K562 (cell line): ENCODE measurements at regions not wholly inside any gene's neighbourhood (a gene's known extent, or its start where the extent isn't known, plus 50 kb on each side); places are given as distances from the start of the nearest gene placed in this dataset.

Source experiments
- ATAC-seq: fragments of 200-7000 bp; cut with Tn5 transposase; 3 replicates; pipeline ENCODE4 v1.9.1; 2020; ENCODE audit warnings: moderate library complexity
- BruUV-seq: library from RNA; stranded (reverse); fragments of 400-500 nt; replicated peaks from 2 replicates; lab custom pipeline; 2021; lab: Mats Ljungman, UMichigan
- CTCF ChIA-PET: fragments of 300-600 bp; formaldehyde crosslinking; extraction: SDS; loops from one replicate; lab custom pipeline; 2021; ENCODE audit warnings: low intra/inter-chr PET ratio; lab: Yijun Ruan, JAX
- POLR2A ChIA-PET: fragments of 300-600, 350-650 bp; sonication (Branson Sonifier 250); formaldehyde crosslinking; extraction: SDS; loops from one replicate; lab custom pipeline; 2021; ENCODE audit warnings: antibody characterized with exemption, inconsistent platforms; lab: Yijun Ruan, JAX
- DNase-seq, 4 experiments: peaks; one replicate each; pipeline versions ENCODE4 v3.0.0 to v3.0.0-alpha.2; 2011 to 2018; ENCODE audit warnings: low spot score in 3 of 4, mixed read lengths in 3 of 4; ENCODE audit errors: extremely low read depth in 1 of 4
- FAIRE-seq: peaks from 2 replicates; lab custom pipeline; 2011; peaks lifted over from hg19 to GRCh38; lab: Jason Lieb, UNC
- H2AFZ ChIP-seq: 2 replicates; pipeline ENCODE4 v1.6.0; 2011; ENCODE audit warnings: low read depth, low read length, control low read depth, inconsistent platforms
- H3K27ac ChIP-seq: fragments of 200-600 bp; 3 replicates; pipeline ENCODE4 v1.8.0; 2011; ENCODE audit warnings: low read depth, mild to moderate bottlenecking, control low read depth, inconsistent platforms, low read length, moderate library complexity, mixed read lengths; ENCODE audit errors: extremely low read depth
- H3K27me3 ChIP-seq, 2 experiments: fragments of 300-600 bp in 1 of 2; 2 replicates in 1 of 2; 3 replicates in 1 of 2; pipeline versions ENCODE4 v1.6.0 to v1.8.0; 2011; ENCODE audit warnings: inconsistent platforms in 2 of 2, low read length in 2 of 2, mild to moderate bottlenecking in 1 of 2, mixed read lengths in 1 of 2, moderate library complexity in 1 of 2; ENCODE audit not compliant: control insufficient read depth in 2 of 2, insufficient read depth in 2 of 2
- H3K36me3 ChIP-seq: fragments of 300-600 bp; 3 replicates; pipeline ENCODE4 v1.8.0; 2011; ENCODE audit warnings: mild to moderate bottlenecking, low read length, inconsistent platforms; ENCODE audit not compliant: control insufficient read depth, insufficient read depth
- H3K4me1 ChIP-seq, 2 experiments: fragments of 200-600 bp in 1 of 2; replicated peaks in 1 of 2; 2 replicates in 1 of 2; 3 replicates in 1 of 2; pipeline versions ENCODE4 v1.5.1 to v1.8.0; 2011; ENCODE audit warnings: inconsistent platforms in 2 of 2, low read length in 2 of 2, mild to moderate bottlenecking in 1 of 2, mixed read lengths in 1 of 2, moderate library complexity in 1 of 2; ENCODE audit not compliant: control insufficient read depth in 2 of 2, insufficient read depth in 2 of 2
- H3K4me2 ChIP-seq: 2 replicates; pipeline ENCODE4 v1.6.1; 2011; ENCODE audit warnings: low read length, control low read depth, inconsistent platforms, mixed read lengths; ENCODE audit not compliant: insufficient read depth
- H3K4me3 ChIP-seq: fragments of 200-600 bp; sonication (generic), shearing (Covaris generic); 2 replicates; pipeline ENCODE4 v1.5.1; 2016; ENCODE audit warnings: control low read depth, inconsistent platforms
- H3K79me2 ChIP-seq: fragments of 200-600 bp; 3 replicates; pipeline ENCODE4 v1.8.0; 2011; ENCODE audit warnings: low read length, inconsistent platforms; ENCODE audit not compliant: control insufficient read depth, insufficient read depth
- H3K9ac ChIP-seq, 2 experiments: 2 replicates each; pipeline versions ENCODE4 v1.6.0 to v1.6.1; 2011; ENCODE audit warnings: low read depth in 2 of 2, low read length in 2 of 2, control low read depth in 1 of 2, inconsistent platforms in 1 of 2, mild to moderate bottlenecking in 1 of 2, mixed read lengths in 1 of 2; ENCODE audit not compliant: insufficient read depth in 1 of 2
- H3K9me1 ChIP-seq: one replicate; pipeline ENCODE4 v1.6.0; 2011; ENCODE audit warnings: inconsistent platforms, mild to moderate bottlenecking, low read length, moderate library complexity; ENCODE audit not compliant: control insufficient read depth, insufficient read depth
- H3K9me3 ChIP-seq: replicated peaks from 2 replicates; pipeline ENCODE4 v1.5.1; 2011; ENCODE audit warnings: low read depth, low read length, inconsistent platforms; ENCODE audit not compliant: control insufficient read depth, insufficient read depth
- H4K20me1 ChIP-seq: replicated peaks from 2 replicates; pipeline ENCODE4 v1.6.1; 2011; ENCODE audit warnings: low read length, inconsistent platforms, mixed read lengths; ENCODE audit not compliant: control insufficient read depth, insufficient read depth
- CBFA2T3 ChIP-seq: fragments of 450-650 bp; IDR thresholded peaks from 2 replicates; pipeline ENCODE4 v1.6.1; 2017
- FOSL1 ChIP-seq: fragments of 200-800 bp; sonication (Bioruptor generic); conservative IDR thresholded peaks from 2 replicates; pipeline ENCODE4 v1.6.1; 2016; ENCODE audit warnings: missing genetic modification characterization, missing compliant biosample characterization
- HDAC6 ChIP-seq: IDR thresholded peaks from 2 replicates; pipeline ENCODE4 v1.6.1; 2012; ENCODE audit warnings: low read depth, mild to moderate bottlenecking, control low read depth, inconsistent platforms, low read length, moderate library complexity
- POLR2H ChIP-seq: IDR thresholded peaks from 2 replicates; pipeline ENCODE4 v1.6.1; 2016; ENCODE audit warnings: missing genetic modification characterization, low read depth, mild to moderate bottlenecking, control low read depth, missing compliant biosample characterization, moderate library complexity
- SPI1 ChIP-seq: IDR thresholded peaks from 2 replicates; pipeline ENCODE4 v1.6.1; 2011; ENCODE audit warnings: low read depth, low read length, control low read depth, borderline replicate concordance
- WGBS: fragments of 100-300 bp; shearing (Covaris generic); methylation state at CpG from one replicate; pipeline ENCODE4 v1.1.6; 2016; ENCODE audit warnings: low coverage, mixed read lengths; ENCODE audit not compliant: insufficient coverage; ENCODE audit errors: missing lambda C conversion rate; 5-methylcytosine and 5-hydroxymethylcytosine counted together
- in situ Hi-C: fragments of 300-500 bp; cut with MboI; formaldehyde crosslinking; loops from 4 replicates; pipeline ENCODE4 v1.15.0; 2018; ENCODE audit warnings: inconsistent platforms, mixed read lengths
- intact Hi-C: fragments of 100-400 bp; cut with micrococcal nuclease; formaldehyde crosslinking; loops from 2 replicates; pipeline ENCODE4 v1.14.2; 2022
- TF ChIP-seq, protein P1 (sequence below): sonication (generic); formaldehyde crosslinking; IDR thresholded peaks from 2 replicates; pipeline ENCODE4 v1.8.1; 2023; ENCODE audit warnings: mild to moderate bottlenecking, missing genetic modification reagents, moderate library complexity
- TF ChIP-seq, protein P2 (sequence below), 2 experiments: fragments of 250-450 bp in 1 of 2; fragments of 450-650 bp in 1 of 2; sonication (Bioruptor Pico) in 1 of 2; IDR thresholded peaks; 2 replicates each; pipeline versions ENCODE4 v1.6.1 to v1.8.0; 2016 to 2021; ENCODE audit warnings: mild to moderate bottlenecking in 2 of 2, moderate library complexity in 2 of 2, missing compliant biosample characterization in 1 of 2, missing genetic modification characterization in 1 of 2
- TF ChIP-seq, protein P3 (sequence below): fragments of 250-450 bp; sonication (Bioruptor Pico); IDR thresholded peaks from 2 replicates; pipeline ENCODE4 v1.4.0; 2020
- TF ChIP-seq, protein P4 (sequence below): sonication (generic); formaldehyde crosslinking; IDR thresholded peaks from 2 replicates; pipeline ENCODE4 v1.8.0; 2022; ENCODE audit warnings: mild to moderate bottlenecking, missing genetic modification reagents, borderline replicate concordance

DNA sequence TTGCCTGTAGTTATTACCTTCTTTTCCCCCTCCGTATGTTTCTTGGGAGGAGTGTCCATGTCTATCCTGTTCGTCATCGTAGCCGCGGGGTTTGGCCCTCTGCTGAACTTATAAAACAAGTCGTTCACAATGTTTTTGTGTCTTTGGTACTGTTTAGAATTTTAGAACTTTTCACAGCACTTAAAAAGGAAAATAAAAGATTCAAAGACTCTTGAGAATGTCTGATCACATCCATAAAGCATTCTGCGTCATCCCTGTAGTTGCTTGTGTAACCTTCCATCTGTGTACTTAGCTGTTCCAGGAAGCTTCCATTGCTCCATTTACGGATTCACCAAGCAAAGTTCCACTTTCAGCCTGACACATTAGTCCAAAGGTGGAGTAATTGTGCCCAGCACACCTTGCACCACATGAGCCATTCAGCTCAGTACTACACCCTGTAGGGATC, 677.1 kb upstream of the NR2F2 start:
- BruUV-seq: no TSS peak
- Histone ChIP-seq H3K9me3 (no peaks in the 10 kb centered on the region), H2AFZ (no peak overlapping the region), H4K20me1 (no peaks in the 10 kb centered on the region; the same call in 1 of the 2 replicates), H3K9me1 (no peaks in the 10 kb centered on the region), H3K4me2 (no peak overlapping the region), H3K79me2 (peaks cover 94% of the 10 kb centered on the region), H3K9ac (no peak overlapping the region), H3K4me3 (no peak overlapping the region), H3K4me1 (no peaks in the 10 kb centered on the region), H3K36me3 (peaks cover 57% of the 10 kb centered on the region; the same call in 2 of the 3 replicates), H3K27ac (no peak overlapping the region), H3K27me3 (no peaks in the 10 kb centered on the region)
- no peak for ATAC-seq
- in situ Hi-C loops: no loop called here
- POLR2A ChIA-PET: interaction anchor here (0.6 to 5.1 kb wide), 3 partner anchors 10 to 242 kb away, joined by 3 to 56 read pairs (median 4); no protein-coding TSS in a partner anchor
- TF ChIP-seq, protein P1, sequence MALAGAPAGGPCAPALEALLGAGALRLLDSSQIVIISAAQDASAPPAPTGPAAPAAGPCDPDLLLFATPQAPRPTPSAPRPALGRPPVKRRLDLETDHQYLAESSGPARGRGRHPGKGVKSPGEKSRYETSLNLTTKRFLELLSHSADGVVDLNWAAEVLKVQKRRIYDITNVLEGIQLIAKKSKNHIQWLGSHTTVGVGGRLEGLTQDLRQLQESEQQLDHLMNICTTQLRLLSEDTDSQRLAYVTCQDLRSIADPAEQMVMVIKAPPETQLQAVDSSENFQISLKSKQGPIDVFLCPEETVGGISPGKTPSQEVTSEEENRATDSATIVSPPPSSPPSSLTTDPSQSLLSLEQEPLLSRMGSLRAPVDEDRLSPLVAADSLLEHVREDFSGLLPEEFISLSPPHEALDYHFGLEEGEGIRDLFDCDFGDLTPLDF: no peak
- no peak for TF ChIP-seq CBFA2T3
- TF ChIP-seq, protein P2, sequence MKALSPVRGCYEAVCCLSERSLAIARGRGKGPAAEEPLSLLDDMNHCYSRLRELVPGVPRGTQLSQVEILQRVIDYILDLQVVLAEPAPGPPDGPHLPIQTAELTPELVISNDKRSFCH (CRISPR knock-in tag; IDR thresholded peaks at IDR 0.05): no peak
- TF ChIP-seq, protein P2 (tag; IDR thresholded peaks at IDR 0.05): no peak
- TF ChIP-seq HDAC6: no peak
- no peak for TF ChIP-seq POLR2H (tag)
- TF ChIP-seq, protein P3, sequence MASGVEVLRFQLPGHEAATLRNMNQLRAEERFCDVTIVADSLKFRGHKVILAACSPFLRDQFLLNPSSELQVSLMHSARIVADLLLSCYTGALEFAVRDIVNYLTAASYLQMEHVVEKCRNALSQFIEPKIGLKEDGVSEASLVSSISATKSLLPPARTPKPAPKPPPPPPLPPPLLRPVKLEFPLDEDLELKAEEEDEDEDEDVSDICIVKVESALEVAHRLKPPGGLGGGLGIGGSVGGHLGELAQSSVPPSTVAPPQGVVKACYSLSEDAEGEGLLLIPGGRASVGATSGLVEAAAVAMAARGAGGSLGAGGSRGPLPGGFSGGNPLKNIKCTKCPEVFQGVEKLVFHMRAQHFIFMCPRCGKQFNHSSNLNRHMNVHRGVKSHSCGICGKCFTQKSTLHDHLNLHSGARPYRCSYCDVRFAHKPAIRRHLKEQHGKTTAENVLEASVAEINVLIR (CRISPR knock-in tag): no peak
- TF ChIP-seq FOSL1 (tag): no peak
- TF ChIP-seq, protein P4, sequence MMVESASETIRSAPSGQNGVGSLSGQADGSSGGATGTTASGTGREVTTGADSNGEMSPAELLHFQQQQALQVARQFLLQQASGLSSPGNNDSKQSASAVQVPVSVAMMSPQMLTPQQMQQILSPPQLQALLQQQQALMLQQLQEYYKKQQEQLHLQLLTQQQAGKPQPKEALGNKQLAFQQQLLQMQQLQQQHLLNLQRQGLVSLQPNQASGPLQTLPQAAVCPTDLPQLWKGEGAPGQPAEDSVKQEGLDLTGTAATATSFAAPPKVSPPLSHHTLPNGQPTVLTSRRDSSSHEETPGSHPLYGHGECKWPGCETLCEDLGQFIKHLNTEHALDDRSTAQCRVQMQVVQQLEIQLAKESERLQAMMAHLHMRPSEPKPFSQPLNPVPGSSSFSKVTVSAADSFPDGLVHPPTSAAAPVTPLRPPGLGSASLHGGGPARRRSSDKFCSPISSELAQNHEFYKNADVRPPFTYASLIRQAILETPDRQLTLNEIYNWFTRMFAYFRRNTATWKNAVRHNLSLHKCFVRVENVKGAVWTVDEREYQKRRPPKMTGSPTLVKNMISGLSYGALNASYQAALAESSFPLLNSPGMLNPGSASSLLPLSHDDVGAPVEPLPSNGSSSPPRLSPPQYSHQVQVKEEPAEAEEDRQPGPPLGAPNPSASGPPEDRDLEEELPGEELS (CRISPR knock-in tag): no peak
- no peak for TF ChIP-seq SPI1
- WGBS: 97% methylated on average over 8 of the region's 8 CpGs
- FAIRE-seq: no peak
- DNase-seq: no peak
- CTCF ChIA-PET: no interaction called here
- intact Hi-C loops: no loop called here
